ENCODE measurements at regions not wholly inside any gene's neighbourhood (a gene's known extent, or its start where the extent isn't known, plus 50 kb on each side); places are given as distances from the start of the nearest gene placed in this dataset.

- Histone ChIP-seq H3K36me3 (replicated peaks in 1 of 2; ENCODE audit: control insufficient read depth in 2 of 2, insufficient read depth in 2 of 2, low read length in 2 of 2) (no peaks in the 10 kb centered on the region), H3K79me1 (ENCODE audit: low read depth, low read length) (no peaks in the 10 kb centered on the region), H2BK12ac (ENCODE audit: low read length) (no peak overlapping the region), H3K4me3 (ENCODE audit: low read length in 2 of 2) (no peak overlapping the region), H4K8ac (ENCODE audit: low read depth, low read length) (no peak overlapping the region), H3K18ac (ENCODE audit: low read length) (no peak overlapping the region), H2BK15ac (ENCODE audit: low read length) (no peak overlapping the region), H3K4me1 (ENCODE audit: control insufficient read depth in 2 of 2, insufficient read depth in 1 of 2, low read depth in 1 of 2, low read length in 2 of 2) (peaks cover 0 to 6% of the 10 kb centered on the region in 2 donors), H3K4me2 (ENCODE audit: insufficient read depth, low read length, poor library complexity, severe bottlenecking) (no peak overlapping the region), H3K23ac (ENCODE audit: low read depth, low read length, poor library complexity) (no peak overlapping the region), H4K91ac (ENCODE audit: low read depth, low read length, poor library complexity) (no peak overlapping the region), H3K14ac (ENCODE audit: low read length) (no peak overlapping the region), H2AFZ (ENCODE audit: low read length) (no peak overlapping the region), H2AK5ac (ENCODE audit: low read depth, low read length) (no peak overlapping the region), H3K27me3 (ENCODE audit: control insufficient read depth in 3 of 3, insufficient read depth in 3 of 3, low read depth in 1 of 3, low read length in 3 of 3) (peaks cover 0 to 3% (median 0%) of the 10 kb centered on the region in 3 experiments), H3K4ac (ENCODE audit: low read length) (no peak overlapping the region), H3K27ac (replicated peaks; ENCODE audit: low read length) (no peak overlapping the region), H3K9ac (ENCODE audit: low read depth, low read length, poor library complexity) (no peak overlapping the region), H2BK5ac (ENCODE audit: low read length) (no peak overlapping the region), H2BK120ac (ENCODE audit: low read depth, low read length) (no peak overlapping the region), H3K9me3 (replicated peaks in 1 of 2; ENCODE audit: control insufficient read depth in 2 of 2, insufficient read depth in 1 of 2, low read depth in 1 of 2, low read length in 2 of 2) (no peaks in the 10 kb centered on the region)
- WGBS, 2 donors (ENCODE audit: extremely low coverage in 2 of 2, insufficient read length in 2 of 2, insufficient replicate concordance in 1 of 2): no CpG with 5 or more reads among the region's 14 CpGs
- DNase-seq (ENCODE audit: low spot score): no peak
Observed at GRCh38 chr4:8772499-8773123, 99.0 kb downstream of the HMX1 start.

GRCh38 chr4:8771666-8772065 lies 100.0 kb downstream of the HMX1 start:
- H3K4me1 ChIP-seq (ENCODE audit: control insufficient read depth in 2 of 2, insufficient read depth in 1 of 2, low read depth in 1 of 2, low read length in 2 of 2): peaks cover 0 to 5% of the 10 kb centered on the region in 2 donors
- peak overlapping the region; percentile 5 for H2BK15ac ChIP-seq (ENCODE audit: low read length)
- no peak overlapping the region for H3K9ac ChIP-seq (ENCODE audit: low read depth, low read length, poor library complexity)
- no peak overlapping the region for H2BK5ac ChIP-seq (ENCODE audit: low read length)
- peaks cover 0 to 3% (median 0%) of the 10 kb centered on the region in 3 experiments for H3K27me3 ChIP-seq (ENCODE audit: control insufficient read depth in 3 of 3, insufficient read depth in 3 of 3, low read depth in 1 of 3, low read length in 3 of 3)
- no peak overlapping the region for H4K91ac ChIP-seq (ENCODE audit: low read depth, low read length, poor library complexity)
- no peaks in the 10 kb centered on the region for H3K79me1 ChIP-seq (ENCODE audit: low read depth, low read length)
- H2AFZ ChIP-seq (ENCODE audit: low read length): no peak overlapping the region
- H3K23ac ChIP-seq (ENCODE audit: low read depth, low read length, poor library complexity): peak overlapping the region; percentile 67
- no peak overlapping the region for H3K4me3 ChIP-seq (ENCODE audit: low read length in 2 of 2)
- no peak overlapping the region for H4K8ac ChIP-seq (ENCODE audit: low read depth, low read length)
- DNase-seq (ENCODE audit: low spot score): no peak
- H3K4ac ChIP-seq (ENCODE audit: low read length): peak overlapping the region; percentile 6
- no peak overlapping the region for H3K27ac ChIP-seq (replicated peaks; ENCODE audit: low read length)
- H2BK120ac ChIP-seq (ENCODE audit: low read depth, low read length): peak overlapping the region; percentile 89
- H3K9me3 ChIP-seq (replicated peaks in 1 of 2; ENCODE audit: control insufficient read depth in 2 of 2, insufficient read depth in 1 of 2, low read depth in 1 of 2, low read length in 2 of 2): no peaks in the 10 kb centered on the region
- H3K36me3 ChIP-seq (replicated peaks in 1 of 2; ENCODE audit: control insufficient read depth in 2 of 2, insufficient read depth in 2 of 2, low read length in 2 of 2): no peaks in the 10 kb centered on the region
- H2AK5ac ChIP-seq (ENCODE audit: low read depth, low read length): peak overlapping the region; percentile 66
- peak overlapping the region; percentile 94 for H2BK12ac ChIP-seq (ENCODE audit: low read length)
- H3K4me2 ChIP-seq (ENCODE audit: insufficient read depth, low read length, poor library complexity, severe bottlenecking): no peak overlapping the region
- H3K14ac ChIP-seq (ENCODE audit: low read length): no peak overlapping the region
- no CpG with 5 or more reads among the region's 10 CpGs for WGBS, 2 donors (ENCODE audit: extremely low coverage in 2 of 2, insufficient read length in 2 of 2, insufficient replicate concordance in 1 of 2)
- H3K18ac ChIP-seq (ENCODE audit: low read length): peak overlapping the region; percentile 74

GRCh38 chr4:8771258-8771590 lies 100.4 kb downstream of the HMX1 start:
- Histone ChIP-seq H3K4me1 (ENCODE audit: control insufficient read depth in 2 of 2, insufficient read depth in 1 of 2, low read depth in 1 of 2, low read length in 2 of 2) (peaks cover 0 to 5% of the 10 kb centered on the region in 2 donors), H2BK5ac (ENCODE audit: low read length) (no peak overlapping the region), H3K9ac (ENCODE audit: low read depth, low read length, poor library complexity) (peak overlapping the region; percentile 60), H3K4me3 (ENCODE audit: low read length in 2 of 2) (no peak overlapping the region), H3K27ac (replicated peaks; ENCODE audit: low read length) (no peak overlapping the region), H2BK120ac (ENCODE audit: low read depth, low read length) (peak overlapping the region; percentile 89), H4K91ac (ENCODE audit: low read depth, low read length, poor library complexity) (no peak overlapping the region), H3K4me2 (ENCODE audit: insufficient read depth, low read length, poor library complexity, severe bottlenecking) (no peak overlapping the region), H3K27me3 (ENCODE audit: control insufficient read depth in 3 of 3, insufficient read depth in 3 of 3, low read depth in 1 of 3, low read length in 3 of 3) (peaks cover 0 to 3% (median 0%) of the 10 kb centered on the region in 3 experiments), H3K36me3 (replicated peaks in 1 of 2; ENCODE audit: control insufficient read depth in 2 of 2, insufficient read depth in 2 of 2, low read length in 2 of 2) (no peaks in the 10 kb centered on the region), H3K4ac (ENCODE audit: low read length) (no peak overlapping the region), H2AK5ac (ENCODE audit: low read depth, low read length) (peak overlapping the region; percentile 66), H3K79me1 (ENCODE audit: low read depth, low read length) (no peaks in the 10 kb centered on the region), H3K14ac (ENCODE audit: low read length) (no peak overlapping the region), H3K9me3 (replicated peaks in 1 of 2; ENCODE audit: control insufficient read depth in 2 of 2, insufficient read depth in 1 of 2, low read depth in 1 of 2, low read length in 2 of 2) (no peaks in the 10 kb centered on the region), H4K8ac (ENCODE audit: low read depth, low read length) (no peak overlapping the region), H2AFZ (ENCODE audit: low read length) (no peak overlapping the region), H3K18ac (ENCODE audit: low read length) (peak overlapping the region; percentile 74), H2BK15ac (ENCODE audit: low read length) (peak overlapping the region; percentile 5), H2BK12ac (ENCODE audit: low read length) (peak overlapping the region; percentile 94), H3K23ac (ENCODE audit: low read depth, low read length, poor library complexity) (peak overlapping the region; percentile 67)
- WGBS, 2 donors (ENCODE audit: extremely low coverage in 2 of 2, insufficient read length in 2 of 2, insufficient replicate concordance in 1 of 2): no CpG with 5 or more reads among the region's 8 CpGs
- DNase-seq (ENCODE audit: low spot score): no peak

GRCh38 chr4:8770518-8771257 lies 101.0 kb downstream of the HMX1 start:
- H2BK5ac ChIP-seq (ENCODE audit: low read length): no peak overlapping the region
- H3K79me1 ChIP-seq (ENCODE audit: low read depth, low read length): no peaks in the 10 kb centered on the region
- peak overlapping the region; percentile 63 for H3K9ac ChIP-seq (ENCODE audit: low read depth, low read length, poor library complexity)
- H4K8ac ChIP-seq (ENCODE audit: low read depth, low read length): no peak overlapping the region
- no CpG with 5 or more reads among the region's 20 CpGs for WGBS, 2 donors (ENCODE audit: extremely low coverage in 2 of 2, insufficient read length in 2 of 2, insufficient replicate concordance in 1 of 2)
- H3K14ac ChIP-seq (ENCODE audit: low read length): no peak overlapping the region
- H3K27ac ChIP-seq (replicated peaks; ENCODE audit: low read length): no peak overlapping the region
- peak overlapping the region; percentile 5 for H2BK15ac ChIP-seq (ENCODE audit: low read length)
- peaks cover 0 to 3% (median 0%) of the 10 kb centered on the region in 3 experiments for H3K27me3 ChIP-seq (ENCODE audit: control insufficient read depth in 3 of 3, insufficient read depth in 3 of 3, low read depth in 1 of 3, low read length in 3 of 3)
- H3K18ac ChIP-seq (ENCODE audit: low read length): peak overlapping the region; percentile 74
- H3K23ac ChIP-seq (ENCODE audit: low read depth, low read length, poor library complexity): no peak overlapping the region
- H2AK5ac ChIP-seq (ENCODE audit: low read depth, low read length): peak overlapping the region; percentile 10
- H3K4me3 ChIP-seq (ENCODE audit: low read length in 2 of 2): no peak overlapping the region
- no peak overlapping the region for H3K4me2 ChIP-seq (ENCODE audit: insufficient read depth, low read length, poor library complexity, severe bottlenecking)
- no peak overlapping the region for H3K4ac ChIP-seq (ENCODE audit: low read length)
- H2BK120ac ChIP-seq (ENCODE audit: low read depth, low read length): no peak overlapping the region
- H2BK12ac ChIP-seq (ENCODE audit: low read length): no peak overlapping the region
- peaks cover 0 to 5% of the 10 kb centered on the region in 2 donors for H3K4me1 ChIP-seq (ENCODE audit: control insufficient read depth in 2 of 2, insufficient read depth in 1 of 2, low read depth in 1 of 2, low read length in 2 of 2)
- DNase-seq (ENCODE audit: low spot score): no peak
- no peaks in the 10 kb centered on the region for H3K36me3 ChIP-seq (replicated peaks in 1 of 2; ENCODE audit: control insufficient read depth in 2 of 2, insufficient read depth in 2 of 2, low read length in 2 of 2)
- no peak overlapping the region for H4K91ac ChIP-seq (ENCODE audit: low read depth, low read length, poor library complexity)
- H3K9me3 ChIP-seq (replicated peaks in 1 of 2; ENCODE audit: control insufficient read depth in 2 of 2, insufficient read depth in 1 of 2, low read depth in 1 of 2, low read length in 2 of 2): no peaks in the 10 kb centered on the region
- no peak overlapping the region for H2AFZ ChIP-seq (ENCODE audit: low read length)

Data from neuronal stem cell (in vitro differentiated cells).